Fibroblast of upper back skin (primary cell): ENCODE measurements at regions not wholly inside any gene's neighbourhood (a gene's known extent, or its start where the extent isn't known, plus 50 kb on each side); places are given as distances from the start of the nearest gene placed in this dataset.

ENCODE experiments used
- DNase-seq: peaks from one replicate; pipeline ENCODE4 v3.0.0-alpha.2; 2013

DNA sequence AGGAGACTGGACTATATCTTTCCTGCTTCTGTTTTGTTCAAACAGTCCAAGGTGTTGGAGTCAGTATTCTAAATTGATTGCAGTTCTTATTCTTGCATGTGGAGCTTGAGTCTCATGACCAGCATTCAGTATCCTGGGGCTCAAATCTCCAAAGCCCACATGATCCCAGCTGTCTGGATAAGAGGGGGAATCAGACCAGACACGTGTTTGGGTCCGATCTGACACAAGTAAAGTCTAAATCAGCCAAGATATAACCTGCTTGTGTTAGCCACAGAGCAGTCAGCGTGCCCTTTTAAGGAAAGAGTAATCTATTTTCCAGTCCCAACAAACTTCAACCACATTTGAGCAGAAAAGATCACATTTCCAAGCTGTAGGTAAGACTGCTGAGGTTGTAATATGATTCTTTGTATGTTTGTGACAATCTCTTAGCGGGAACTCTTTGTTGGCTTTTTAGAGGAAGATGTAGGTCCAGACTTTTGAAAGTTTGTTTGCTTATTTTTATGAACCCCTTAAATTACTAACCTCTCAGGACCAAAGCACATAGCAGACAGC lies 334.6 kb downstream of the SLC4A3 start:
- no peak for DNase-seq

DNA sequence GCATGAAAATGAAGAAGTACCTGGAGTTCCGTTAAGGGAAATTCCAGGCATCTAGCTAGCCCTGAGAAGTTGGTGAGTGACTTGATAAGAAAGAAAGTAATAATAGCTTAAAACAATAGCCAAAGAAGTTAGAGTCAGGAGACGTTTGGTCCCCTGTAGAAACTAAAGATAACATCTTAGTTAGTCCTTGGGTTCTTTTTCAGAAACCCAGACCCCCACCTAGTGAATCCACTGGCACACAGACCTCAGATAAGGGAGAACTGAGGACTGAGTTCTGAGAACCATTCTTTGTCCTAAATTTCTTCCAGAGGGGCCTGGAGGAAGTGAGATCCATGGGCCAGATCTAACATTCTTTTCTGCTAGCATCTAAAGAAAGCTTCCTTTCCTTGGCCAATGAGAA lies 335.4 kb downstream of the SLC4A3 start:
- no peak for DNase-seq

DNA sequence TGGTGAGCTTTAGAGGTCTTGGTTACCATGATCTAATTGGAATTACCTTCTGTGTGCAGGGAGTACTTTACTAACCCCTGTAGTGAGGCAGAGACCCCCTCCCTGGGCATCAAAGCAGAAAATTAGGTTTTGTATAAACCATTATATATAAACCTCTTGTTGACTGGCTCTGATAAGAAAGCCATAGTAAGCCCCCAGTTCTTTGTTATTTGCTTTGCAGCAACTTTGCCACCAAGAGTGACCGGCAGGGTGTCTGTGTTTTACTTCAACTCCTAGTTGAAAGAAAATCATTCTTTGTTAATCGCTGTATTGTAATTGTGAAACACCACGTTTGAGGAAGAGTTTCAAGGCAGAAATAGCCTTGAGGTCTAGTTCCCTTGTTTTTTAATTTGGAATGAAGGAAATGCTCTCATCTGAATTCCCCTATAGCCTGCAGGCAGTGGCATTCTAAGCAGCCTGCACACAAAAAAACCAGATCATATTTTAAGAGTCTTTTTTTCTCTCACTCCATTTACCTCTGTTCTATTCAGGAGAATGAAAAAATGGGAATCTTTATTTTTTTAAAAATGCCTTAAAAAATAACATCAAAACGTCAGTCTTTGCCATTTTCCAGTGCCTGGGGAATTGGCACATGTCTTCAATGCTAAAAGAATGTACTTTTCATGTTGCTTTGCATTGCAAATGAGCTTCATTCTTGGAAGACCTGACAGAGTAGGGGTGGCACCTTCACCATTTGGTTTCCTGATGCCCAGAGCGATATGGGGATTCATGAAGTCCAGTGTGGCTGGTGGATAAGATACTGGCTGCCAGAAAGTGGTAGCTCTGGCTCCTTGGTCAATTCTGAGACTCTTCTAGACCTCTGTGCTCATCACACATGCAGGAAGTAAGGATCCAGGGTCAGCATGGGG lies 338.1 kb downstream of the SLC4A3 start:
- DNase-seq: no peak

DNA sequence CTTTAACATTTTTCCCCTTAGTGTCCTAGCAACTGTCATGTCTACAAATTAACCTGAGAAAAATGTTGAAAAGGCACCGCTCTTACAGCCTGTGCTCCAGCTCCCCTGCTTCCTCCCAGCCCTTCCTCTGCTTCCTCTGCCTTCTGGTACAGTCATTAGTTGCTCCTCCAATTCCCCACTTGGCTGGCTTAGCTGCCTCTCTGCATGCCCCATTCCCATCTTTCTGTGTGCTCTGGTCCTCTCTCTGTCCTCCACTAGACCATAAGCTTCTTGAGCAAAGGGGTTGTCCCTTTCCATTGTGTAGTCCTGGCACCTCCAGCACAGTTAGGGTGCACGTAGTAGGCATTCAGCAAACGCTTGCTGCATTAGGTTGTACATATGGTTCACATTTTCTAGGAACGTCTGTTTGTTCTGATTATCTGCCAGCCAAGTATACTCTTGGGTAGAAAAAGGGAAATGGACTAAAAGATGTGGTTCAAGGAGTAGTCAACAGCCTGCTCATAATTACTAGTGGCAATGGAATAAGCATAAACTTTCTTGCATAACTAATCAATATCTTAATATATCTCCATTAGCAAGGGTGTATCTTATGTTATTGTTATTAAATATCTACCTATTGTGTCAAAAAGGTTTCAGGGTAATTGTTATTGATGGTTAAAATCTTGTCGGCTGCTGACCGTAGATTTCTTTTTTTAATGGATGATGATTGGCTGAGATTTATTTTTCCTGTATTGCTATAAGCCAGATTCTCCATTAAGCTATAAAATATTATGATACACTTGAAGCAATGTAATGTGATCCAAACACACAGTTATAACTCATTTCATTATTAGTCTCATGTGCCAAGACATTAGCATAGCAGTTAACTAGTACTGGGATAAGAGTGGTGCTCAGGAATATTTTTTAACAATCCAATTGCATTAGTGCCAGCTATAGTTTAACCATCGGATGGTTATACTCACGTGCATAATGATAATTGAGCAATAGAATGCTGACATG lies 340.1 kb downstream of the SLC4A3 start:
- DNase-seq: no peak

DNA sequence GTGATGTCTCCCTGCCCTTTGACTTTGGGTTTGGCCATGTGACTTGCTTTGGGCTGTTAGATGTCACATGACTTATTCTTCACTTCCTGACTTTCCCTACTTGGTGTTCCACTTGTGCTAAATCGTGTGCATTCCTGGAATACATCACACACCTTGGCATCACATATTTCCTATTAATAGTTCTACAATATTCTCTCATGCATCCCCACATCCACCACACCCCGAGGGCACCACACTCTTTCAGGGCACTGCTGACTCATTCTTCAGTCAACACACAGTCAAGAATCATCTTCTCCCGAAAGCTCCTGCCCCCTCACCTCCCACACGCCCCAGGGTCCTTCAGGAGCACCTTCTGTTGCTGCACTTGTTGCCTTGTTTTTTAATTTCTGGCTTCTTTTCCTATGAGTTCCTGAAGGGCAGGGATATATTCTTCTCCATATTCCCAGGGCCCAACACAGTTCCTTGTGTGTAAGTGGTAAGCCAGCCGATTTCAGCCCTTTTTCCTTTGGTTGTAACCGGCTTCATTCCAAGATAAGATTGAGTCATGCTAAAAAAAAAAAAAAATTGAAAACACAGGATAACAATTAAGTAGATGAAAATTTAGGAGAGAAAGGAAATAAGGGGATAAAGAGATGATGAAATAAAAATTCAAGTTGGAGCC lies 341.4 kb downstream of the SLC4A3 start:
- DNase-seq: no peak

DNA sequence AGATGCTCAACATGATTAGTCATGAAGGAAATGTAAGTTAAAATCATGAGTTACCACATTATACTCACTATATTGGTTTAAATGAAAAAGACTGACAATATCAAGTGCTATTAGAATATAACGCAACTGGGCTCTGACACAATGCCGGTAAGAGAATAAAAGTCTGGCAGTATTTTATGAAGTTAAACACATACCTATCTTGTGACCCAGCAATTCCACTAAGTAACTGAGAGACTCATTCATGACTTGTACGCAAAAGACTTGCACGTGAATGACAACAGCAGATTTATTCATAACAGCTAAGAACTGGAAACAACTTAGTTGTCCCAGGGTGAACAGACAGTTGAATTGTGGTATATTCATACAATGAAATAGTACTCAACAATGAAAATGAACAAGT lies 342.1 kb downstream of the SLC4A3 start:
- DNase-seq: peak; percentile 45

DNA sequence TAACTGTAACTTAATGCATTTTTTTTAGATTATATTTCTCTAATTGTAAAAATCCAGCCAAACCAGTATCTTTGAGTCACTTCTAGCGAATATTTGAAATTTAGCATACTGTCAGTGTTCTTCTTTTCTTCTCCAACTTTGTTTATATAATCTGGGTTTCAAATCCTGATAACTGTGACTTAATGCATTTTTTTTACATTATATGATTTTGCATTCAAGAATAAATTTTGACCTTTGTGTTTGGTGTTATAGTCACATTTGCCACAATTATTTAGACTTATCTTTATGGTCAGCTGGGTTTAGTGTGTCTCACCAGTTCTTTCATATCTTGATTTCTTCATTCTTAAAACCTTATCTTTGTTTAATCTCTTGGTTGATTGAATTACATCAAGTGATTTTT lies 345.7 kb downstream of the SLC4A3 start:
- no peak for DNase-seq

DNA sequence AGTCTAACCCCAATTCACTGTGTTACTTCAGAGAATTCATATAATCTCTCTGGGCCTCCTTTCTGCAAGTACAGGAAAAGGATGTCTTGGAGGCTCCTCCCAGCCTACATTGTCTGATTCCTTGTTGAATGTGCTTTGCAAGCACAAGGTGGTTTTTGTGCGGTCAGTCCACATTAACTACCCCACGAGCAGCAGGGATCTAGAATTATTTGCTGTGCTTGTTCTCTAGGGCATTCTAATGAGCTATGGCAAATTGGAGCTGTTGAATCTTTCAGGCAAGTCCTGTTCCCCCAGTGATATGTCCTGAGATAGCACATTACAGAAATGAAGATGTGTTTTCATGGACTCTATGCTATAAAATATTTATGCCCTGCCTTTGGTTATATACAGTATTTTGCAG lies 349.4 kb downstream of the SLC4A3 start:
- DNase-seq: no peak

DNA sequence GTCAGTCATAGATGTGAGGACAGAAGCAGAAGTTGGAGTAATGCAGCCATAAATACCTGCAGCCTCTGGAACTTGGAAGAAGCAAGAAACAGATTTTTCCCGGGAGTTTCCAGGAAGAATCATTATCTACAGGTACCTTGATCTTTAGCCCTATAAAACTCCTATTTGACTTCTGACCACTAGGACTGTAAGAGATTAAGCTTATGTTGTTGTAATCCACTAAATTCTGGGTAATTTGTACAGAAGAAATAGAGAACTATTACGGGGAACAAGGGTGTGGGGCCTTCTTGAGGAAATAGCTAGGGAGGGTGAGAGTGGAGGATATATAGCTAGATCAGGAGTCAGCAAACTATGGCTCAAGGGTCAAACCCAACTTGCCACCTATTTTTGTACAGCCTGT lies 353.2 kb downstream of the SLC4A3 start:
- DNase-seq: no peak

DNA sequence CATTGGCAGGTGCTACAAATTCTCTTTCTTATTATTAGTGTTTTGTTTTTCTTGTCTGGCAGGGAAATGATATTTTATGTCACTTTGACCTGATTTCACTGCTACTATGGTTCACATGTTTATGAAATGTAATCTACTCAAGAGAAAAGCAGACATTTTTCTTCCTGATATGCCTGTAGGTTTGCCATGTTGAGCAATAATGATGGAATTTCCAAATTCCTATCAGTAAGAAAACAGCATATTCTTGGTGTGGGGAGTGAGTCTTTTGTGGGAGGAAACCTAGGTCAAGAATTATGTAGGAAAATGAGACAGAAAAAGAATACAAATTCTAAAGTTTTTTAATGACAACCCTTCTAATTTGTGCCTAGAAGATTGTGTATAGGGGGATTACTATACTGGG lies 356.4 kb downstream of the SLC4A3 start:
- no peak for DNase-seq

DNA sequence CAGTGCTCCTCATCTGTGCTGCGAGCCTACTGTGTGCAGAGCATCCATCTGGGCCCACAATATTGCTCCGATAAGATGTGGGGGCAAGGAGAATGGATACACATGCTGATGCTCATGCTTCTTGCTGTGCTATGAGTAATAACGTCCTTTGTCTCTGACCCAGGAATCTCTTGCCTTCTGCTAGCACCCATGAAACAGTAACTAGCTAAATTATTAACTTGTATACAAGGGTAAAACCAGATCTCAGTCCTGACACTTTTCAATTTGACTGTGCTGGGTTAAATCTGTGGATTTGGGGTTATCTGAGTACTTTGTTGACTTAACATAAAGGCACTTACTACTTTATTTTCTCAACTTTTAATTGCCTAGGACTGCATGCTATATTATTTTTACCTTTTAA lies 357.6 kb downstream of the SLC4A3 start:
- DNase-seq: no peak

DNA sequence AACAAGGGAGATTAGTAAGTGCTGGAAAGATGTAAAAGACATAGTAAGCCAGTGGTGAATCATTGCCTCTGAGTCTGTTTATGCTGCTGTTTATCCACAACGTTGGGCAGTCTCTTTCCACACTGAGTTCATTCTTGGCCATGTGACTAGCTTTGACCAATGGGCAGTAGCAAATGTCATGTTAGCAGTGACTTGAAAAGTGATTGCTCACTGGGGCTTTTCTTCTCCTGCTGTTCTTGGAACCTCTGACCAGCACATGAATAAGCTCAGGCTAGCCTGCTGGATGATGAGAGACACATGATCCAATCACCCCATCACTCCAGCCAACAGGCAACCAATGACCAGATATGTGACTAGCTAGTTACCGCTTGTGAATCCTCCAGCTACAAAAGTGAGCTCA lies 360.4 kb downstream of the SLC4A3 start:
- peak; percentile 37 for DNase-seq

DNA sequence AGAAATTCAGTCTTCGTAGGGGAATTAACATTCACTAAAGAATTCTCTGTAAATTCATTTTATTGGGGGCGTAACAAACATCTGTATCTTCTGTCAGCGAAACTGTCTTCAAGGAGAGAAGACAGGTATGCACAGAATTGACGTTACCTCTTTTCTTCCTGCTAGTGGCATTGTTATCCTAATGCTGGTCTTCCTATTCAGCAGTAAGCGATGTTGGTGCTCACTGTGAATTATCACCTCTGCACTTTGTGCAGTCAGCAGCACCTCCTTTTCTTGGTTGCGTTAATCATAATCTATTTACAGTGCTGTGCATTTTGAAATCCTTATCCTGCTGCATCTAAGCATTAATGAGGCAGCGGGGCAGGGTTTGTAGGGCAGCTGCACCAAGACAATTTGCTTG lies 362.3 kb downstream of the SLC4A3 start:
- no peak for DNase-seq

DNA sequence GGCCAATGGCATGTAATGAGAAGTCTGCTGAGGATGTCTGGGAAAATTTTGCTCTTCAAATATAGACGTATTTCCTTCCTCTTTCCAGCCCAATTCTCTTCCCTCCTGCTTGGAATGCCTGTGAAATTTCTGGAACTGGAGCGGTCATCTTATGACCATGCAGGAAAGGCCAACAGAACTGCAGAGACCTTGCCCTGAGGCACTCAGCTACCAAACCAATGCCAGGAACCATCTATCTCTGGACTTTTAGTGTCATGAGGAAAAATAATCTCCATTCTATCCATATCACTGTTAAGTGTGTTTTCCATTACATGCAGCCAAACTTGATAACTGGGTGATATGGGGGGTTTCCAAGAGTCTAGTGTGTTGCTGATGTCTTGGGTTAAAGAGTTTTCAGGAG lies 363.7 kb downstream of the SLC4A3 start:
- DNase-seq: no peak

DNA sequence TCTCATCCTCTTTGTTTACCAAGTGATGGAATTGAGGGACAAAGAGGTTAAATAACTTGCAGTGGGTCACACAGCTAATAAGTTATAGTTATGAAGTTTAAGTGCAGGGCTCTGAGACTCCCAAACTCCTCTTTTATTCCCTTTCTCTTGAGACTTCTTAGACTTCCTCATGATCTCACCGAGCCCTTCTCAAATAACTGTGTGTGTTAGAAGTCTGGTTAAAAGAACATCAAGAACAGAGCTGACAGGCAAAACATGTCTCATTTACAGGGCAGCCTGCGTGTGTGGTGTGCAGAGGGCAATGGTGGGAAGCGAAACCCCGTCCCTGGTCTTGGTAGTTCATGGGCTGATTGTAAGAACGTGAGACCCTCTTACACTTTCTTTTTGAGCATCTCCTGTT lies 368.0 kb downstream of the SLC4A3 start:
- DNase-seq: no peak

DNA sequence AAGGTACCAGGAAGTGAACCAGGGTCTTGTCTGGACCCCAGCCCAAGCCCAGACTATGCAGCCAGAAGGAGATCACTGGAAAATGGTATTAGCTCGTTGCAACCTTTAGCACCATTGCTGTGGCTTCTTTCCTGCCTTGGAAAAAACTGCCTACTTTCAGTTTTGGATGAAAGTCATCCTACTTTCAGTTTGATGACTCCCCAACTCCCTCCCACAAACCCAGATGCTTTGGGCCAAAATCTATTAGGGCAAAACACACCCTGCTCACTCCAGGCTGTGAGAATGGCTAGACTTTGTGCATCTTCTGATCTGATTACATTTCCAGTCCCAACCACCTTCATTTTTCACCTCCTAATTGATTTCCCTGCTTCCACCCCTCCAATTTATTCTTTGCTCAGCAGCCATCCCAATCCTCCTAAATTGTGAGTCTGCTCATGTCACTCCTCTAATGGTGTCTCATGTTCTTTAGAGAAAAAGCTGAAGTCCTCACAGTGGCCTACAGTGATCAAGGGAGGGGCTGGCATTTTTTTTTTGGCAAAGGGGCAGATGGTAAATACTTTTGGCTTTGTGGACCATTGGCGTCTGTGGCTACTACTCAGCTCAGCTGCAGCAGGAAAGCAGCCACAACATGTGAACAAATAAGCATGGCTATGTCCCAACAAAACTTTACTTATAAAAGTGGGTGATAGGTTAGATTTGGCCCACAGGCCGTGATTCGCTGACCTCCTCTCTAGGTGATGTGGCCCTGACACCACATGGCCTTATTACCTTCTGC lies 368.7 kb downstream of the SLC4A3 start:
- no peak for DNase-seq

DNA sequence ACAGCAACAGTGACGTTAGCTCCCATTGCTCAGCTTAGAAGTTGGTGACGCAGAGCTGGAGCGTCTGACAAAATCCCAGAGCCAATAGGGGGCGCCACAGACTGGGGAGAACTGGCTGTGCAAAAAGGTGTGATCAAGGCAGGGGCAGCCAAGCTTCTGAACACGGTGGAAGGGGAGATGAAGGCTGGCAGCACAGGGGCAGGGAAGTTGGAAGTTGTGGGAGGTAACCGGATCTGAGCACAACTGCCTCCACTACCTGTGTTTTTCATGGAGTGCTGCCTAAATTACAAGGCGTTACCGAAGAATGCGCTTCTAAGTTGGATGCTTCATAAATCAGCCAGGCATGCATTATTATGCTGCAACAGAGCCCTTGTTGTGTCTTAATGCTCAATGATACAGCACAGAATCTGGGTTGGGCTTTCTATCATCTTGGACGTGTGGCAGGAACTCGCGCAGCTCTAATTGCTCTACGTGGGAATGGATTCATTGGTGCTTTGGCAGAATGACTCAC lies 370.0 kb downstream of the SLC4A3 start:
- peak; percentile 59 for DNase-seq

DNA sequence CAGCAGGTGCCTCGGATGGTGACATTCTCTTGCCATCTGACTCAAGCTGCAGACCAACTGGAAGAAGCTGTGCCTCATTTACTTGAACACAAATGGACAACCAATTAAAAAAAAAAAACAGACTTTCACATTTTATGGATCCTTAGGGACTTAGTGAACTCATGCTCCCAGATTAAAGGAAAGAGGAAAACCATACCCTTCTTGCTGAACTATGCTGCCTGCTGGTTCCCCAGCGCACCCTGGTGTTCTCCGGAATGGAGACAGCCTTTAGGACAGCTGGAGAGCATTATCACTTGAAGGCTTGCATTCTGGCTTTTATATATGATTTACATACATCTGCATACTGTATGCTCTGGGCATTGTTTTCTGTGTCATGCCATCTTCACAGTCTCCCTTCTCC lies 370.7 kb downstream of the SLC4A3 start:
- DNase-seq: peak; percentile 61

DNA sequence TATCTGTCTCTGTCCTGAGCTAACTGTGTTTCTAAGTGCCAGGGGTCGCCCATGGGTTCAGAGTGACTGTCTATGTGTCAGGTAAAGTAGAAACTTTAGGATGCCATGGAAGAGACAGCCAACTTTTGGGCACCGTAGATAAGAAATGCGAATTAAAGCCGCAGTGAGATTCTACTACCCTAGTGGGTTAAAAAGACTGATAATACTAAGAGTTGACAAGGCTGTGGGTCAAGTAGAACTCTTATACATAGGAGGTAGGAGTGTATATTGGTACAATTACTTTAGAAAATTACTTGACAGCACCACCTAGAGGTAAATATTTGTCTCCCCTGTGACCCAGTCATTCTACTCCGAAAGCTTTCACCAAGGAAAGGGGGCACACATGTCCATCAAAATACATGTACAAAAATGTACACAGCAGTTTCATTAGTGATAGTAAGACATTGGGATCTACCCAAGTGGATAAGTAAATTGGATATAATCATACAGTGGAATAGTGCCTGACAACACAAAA lies 371.3 kb downstream of the SLC4A3 start:
- no peak for DNase-seq

DNA sequence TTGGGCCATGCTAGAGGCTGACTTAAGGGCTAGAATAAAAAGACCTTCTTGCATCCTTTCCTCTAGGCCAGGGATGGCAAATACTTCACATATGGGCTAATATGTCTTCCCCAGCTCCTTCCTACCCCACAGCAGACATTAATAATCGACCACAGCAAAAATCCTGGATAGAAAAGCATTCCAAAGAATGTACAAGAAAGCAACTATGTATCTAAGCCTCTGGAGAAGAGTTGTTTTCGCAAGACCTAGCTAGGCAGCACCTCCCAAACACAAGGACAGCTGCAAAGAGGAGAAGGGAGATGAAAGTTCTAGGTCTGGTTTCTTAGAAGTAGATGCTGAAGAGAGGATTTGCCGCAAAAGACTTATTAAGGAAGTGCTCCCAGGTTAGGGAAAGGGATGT lies 372.6 kb downstream of the SLC4A3 start:
- DNase-seq: peak; percentile 49

DNA sequence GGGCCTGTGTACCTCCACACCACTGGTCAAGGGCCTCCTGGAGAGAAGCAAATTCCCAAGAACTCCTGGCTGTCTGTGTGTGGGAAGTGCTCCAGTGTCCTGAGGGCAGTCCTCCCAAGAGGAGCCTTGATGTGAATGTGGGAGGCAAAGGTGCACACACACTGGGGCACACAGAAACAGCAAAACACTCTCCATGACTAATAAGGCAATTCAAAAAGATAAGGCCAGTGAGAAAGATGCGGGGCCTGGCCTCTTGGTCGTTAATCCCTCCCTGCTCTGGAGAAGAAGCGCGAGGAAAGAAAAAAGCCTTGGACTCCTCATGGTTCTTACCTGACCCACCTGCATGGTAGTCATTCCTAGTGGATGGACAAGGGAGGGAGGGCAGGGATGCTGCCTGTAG lies 373.2 kb downstream of the SLC4A3 start:
- no peak for DNase-seq

DNA sequence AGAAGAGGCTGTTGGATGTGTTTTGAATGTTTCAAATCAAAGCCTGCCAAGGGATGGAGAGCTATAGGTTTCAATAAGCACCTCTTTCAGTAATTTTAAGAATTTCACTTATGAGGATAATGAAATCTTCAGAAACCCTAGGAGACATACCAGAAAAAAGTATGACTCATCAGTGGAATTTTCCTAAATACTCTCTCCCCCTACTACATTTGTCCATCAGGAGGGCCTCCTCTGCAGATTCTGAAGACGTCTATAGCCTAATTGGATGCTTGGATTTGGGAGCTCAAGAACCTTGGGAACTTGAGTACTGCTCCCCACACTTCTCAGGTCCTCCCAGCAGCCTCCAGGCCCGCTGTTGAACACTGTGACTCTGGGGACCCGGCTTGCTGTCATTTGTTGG lies 374.3 kb downstream of the SLC4A3 start:
- DNase-seq: peak; percentile 96
